PFSK-1 (cell line): ENCODE measurements at regions not wholly inside any gene's neighbourhood (a gene's known extent, or its start where the extent isn't known, plus 50 kb on each side); places are given as distances from the start of the nearest gene placed in this dataset.

Experiments used
- FOXP2 ChIP-seq: optimal IDR thresholded peaks from 2 replicates; pipeline ENCODE3; 2011; ENCODE audit warnings: borderline replicate concordance, control low read depth, inconsistent platforms; ENCODE audit not compliant: insufficient read depth; ENCODE audit errors: extremely low read length, extremely low read depth
- POLR2AphosphoS5 ChIP-seq: IDR thresholded peaks from 2 replicates; pipeline ENCODE4 v1.6.1; 2012; ENCODE audit warnings: low read depth, mild to moderate bottlenecking, control low read depth, low read length, moderate library complexity
- SIN3A ChIP-seq: IDR thresholded peaks from 2 replicates; pipeline ENCODE4 v1.6.1; 2012; ENCODE audit warnings: mild to moderate bottlenecking, low read length, moderate library complexity, borderline replicate concordance; ENCODE audit not compliant: insufficient read depth
- TAF1 ChIP-seq: IDR thresholded peaks from 2 replicates; pipeline ENCODE4 v1.6.1; 2012; ENCODE audit warnings: low read length, control low read depth, borderline replicate concordance; ENCODE audit not compliant: insufficient read depth
- TF ChIP-seq, protein P1 (sequence below), 2 experiments: IDR thresholded peaks; 2 replicates each; pipeline versions ENCODE4 v1.6.1 to v1.8.0; 2011 to 2012; ENCODE audit warnings: low read depth in 2 of 2, low read length in 2 of 2, control low read depth in 1 of 2, inconsistent platforms in 1 of 2, mild to moderate bottlenecking in 1 of 2, moderate library complexity in 1 of 2; ENCODE audit not compliant: insufficient read depth in 1 of 2

DNA sequence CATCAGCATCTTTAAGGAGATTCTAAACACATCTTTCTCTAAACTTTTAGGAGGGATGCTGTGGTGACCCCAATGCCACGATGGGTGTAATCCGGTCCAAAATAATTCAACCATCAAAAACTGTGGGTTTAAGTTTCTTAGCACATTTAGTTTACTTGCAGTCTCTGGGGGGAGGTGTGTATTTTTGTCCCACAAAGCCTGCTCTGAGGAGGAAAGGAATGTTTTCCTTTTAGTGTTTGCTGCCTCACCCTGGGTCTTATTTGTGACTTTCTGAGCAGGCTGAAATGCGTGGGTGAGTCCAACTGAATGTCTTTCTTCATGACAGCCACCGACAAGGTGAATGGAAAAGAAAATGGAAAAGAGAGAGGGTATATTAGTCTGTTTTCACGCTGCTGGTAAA is 1324.7 kb downstream of the AACS start:
- TF ChIP-seq, protein P1, sequence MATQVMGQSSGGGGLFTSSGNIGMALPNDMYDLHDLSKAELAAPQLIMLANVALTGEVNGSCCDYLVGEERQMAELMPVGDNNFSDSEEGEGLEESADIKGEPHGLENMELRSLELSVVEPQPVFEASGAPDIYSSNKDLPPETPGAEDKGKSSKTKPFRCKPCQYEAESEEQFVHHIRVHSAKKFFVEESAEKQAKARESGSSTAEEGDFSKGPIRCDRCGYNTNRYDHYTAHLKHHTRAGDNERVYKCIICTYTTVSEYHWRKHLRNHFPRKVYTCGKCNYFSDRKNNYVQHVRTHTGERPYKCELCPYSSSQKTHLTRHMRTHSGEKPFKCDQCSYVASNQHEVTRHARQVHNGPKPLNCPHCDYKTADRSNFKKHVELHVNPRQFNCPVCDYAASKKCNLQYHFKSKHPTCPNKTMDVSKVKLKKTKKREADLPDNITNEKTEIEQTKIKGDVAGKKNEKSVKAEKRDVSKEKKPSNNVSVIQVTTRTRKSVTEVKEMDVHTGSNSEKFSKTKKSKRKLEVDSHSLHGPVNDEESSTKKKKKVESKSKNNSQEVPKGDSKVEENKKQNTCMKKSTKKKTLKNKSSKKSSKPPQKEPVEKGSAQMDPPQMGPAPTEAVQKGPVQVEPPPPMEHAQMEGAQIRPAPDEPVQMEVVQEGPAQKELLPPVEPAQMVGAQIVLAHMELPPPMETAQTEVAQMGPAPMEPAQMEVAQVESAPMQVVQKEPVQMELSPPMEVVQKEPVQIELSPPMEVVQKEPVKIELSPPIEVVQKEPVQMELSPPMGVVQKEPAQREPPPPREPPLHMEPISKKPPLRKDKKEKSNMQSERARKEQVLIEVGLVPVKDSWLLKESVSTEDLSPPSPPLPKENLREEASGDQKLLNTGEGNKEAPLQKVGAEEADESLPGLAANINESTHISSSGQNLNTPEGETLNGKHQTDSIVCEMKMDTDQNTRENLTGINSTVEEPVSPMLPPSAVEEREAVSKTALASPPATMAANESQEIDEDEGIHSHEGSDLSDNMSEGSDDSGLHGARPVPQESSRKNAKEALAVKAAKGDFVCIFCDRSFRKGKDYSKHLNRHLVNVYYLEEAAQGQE (IDR thresholded peaks at IDR 0.05; ENCODE audit: insufficient read depth in 1 of 2, low read depth in 2 of 2, low read length in 2 of 2) = no peak
- TF ChIP-seq FOXP2 (no peak), TAF1 (no peak), SIN3A (no peak), POLR2AphosphoS5 (no peak)

DNA sequence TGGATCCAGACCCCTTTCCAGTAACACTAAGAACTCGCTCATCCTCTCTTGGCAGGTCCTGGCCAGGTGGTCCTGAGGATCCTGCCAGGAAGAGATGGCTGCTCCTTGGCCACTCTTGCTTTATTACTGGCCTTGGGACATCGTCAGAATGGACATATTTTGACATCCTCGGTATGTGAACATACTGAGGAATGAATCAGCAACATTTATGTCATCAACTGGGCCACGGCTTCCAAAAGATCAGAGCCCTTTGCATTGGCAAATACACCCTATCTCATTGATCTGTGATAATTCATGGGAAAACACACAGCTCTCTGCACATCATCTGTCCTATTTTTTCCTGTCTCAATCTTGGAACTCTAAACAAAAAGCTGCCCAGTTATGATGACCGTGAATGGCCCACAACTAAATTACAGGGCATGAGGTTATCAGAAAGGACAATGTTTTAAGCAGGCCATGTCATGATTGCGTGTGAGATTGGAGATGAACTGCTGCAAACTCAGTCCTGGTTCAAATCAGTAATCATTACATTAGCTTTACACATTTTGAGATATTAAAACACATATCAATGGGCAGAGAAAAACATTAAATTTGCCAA is 1325.8 kb downstream of the AACS start:
- TF ChIP-seq POLR2AphosphoS5 = no peak

DNA sequence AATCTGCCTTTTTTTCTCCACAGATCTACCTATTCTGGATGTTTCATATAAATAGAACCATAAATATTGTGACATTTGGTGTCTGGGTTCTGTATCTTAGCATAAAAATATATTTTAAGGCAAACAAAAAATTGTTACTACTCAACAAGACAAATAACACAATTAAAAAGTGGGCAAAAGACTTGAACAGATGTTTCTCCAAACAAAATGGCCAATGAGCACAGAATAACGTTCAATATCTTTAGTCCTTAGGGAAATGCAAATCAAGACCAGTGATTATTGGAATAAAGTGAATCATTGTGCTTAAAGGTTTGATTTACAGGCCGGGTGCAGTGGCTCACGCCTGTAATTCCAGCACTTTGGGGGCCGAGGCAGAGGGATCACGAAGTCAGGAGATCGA is 1331.3 kb downstream of the AACS start:
- TF ChIP-seq POLR2AphosphoS5 (no peak), SIN3A (no peak), TAF1 (no peak), FOXP2 (no peak)
- TF ChIP-seq, protein P1 (IDR thresholded peaks at IDR 0.05; ENCODE audit: insufficient read depth in 1 of 2, low read depth in 2 of 2, low read length in 2 of 2) = no peak

DNA sequence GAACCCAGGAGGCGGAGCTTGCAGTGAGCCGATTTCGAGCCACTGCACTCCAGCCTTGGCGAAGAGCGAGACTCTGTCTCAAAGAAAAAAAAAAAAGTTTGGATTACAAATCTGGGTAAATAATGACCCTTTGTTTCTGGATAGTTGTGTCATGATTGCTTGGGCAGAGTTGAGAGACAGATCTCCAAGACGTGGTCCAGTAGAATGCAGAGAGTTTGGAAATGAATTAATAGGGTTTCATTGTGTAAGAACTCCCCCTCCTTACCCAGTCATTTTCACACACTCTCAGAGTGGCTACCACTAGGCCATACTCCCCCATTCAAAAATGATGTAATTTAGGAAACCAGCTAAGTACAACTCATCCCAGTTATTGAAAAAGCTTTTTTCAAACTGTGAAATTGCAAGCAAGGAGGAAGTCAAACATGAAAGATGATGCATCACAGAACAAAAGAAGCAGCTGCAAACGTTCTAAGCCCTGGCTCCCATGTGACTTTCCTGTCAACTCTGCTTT is 1331.9 kb downstream of the AACS start:
- TF ChIP-seq POLR2AphosphoS5 = no peak

DNA sequence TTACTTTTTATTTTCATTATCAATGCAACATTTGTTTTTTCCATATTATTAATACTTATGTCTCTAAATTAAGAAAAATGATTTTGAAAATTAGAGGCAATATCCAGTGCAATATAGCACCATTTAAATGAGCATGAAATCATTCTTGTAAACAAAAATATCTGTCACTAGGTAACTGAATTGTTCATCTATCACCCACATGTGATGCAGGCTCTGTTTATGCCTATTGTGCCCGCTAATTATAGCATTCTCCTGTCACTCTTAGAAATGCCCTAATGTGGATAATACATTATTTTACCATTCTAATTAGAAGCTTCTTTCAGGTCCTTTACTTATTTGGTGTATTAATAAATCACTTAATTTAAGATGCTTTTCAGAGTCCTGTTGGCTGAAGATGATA is 1332.4 kb downstream of the AACS start:
- TF ChIP-seq POLR2AphosphoS5 = no peak
- TF ChIP-seq FOXP2 = no peak
- TF ChIP-seq, protein P1 (IDR thresholded peaks at IDR 0.05; ENCODE audit: insufficient read depth in 1 of 2, low read depth in 2 of 2, low read length in 2 of 2) = no peak
- TF ChIP-seq SIN3A = no peak
- TF ChIP-seq TAF1 = no peak

DNA sequence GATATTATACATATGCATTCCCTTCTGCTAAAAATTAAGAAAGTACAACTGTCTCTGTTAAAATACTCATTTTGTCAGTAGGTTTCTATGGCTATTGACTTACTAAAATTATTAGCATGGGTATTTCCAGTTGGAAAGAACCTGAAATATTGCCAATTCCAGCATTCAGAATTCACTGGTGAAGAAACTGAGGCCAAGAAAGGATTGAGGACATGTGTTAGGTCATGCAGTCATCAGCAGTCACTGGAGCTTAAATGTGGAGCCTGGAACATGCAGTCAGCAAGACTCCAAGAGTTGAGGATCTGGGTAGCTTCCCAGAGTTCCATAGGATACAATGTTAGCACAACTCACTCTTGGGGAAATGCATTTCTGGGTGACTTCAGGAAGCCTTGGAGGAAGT is 1335.6 kb downstream of the AACS start:
- no peak for TF ChIP-seq FOXP2
- no peak for TF ChIP-seq TAF1
- TF ChIP-seq, protein P1 (IDR thresholded peaks at IDR 0.05; ENCODE audit: insufficient read depth in 1 of 2, low read depth in 2 of 2, low read length in 2 of 2) = no peak
- no peak for TF ChIP-seq SIN3A
- no peak for TF ChIP-seq POLR2AphosphoS5
